Suprapubic skin (tissue), 3 donors: ENCODE measurements at regions not wholly inside any gene's neighbourhood (a gene's known extent, or its start where the extent isn't known, plus 50 kb on each side); places are given as distances from the start of the nearest gene placed in this dataset.

Experiments
- EP300 ChIP-seq: sonication (generic); formaldehyde crosslinking; IDR thresholded peaks from one replicate; pipeline ENCODE4 v1.6.1; 2017; ENCODE audit warnings: antibody characterized with exemption
- POLR2A ChIP-seq, 2 donors: fragments of 450-650 bp; IDR thresholded peaks; one replicate each; pipeline ENCODE4 v1.6.1; 2017; ENCODE audit warnings: antibody characterized with exemption in 2 of 2, mild to moderate bottlenecking in 2 of 2, moderate library complexity in 2 of 2
- TF ChIP-seq, protein P1 (sequence below), 2 donors: fragments of 200-600 bp in 1 of 2; fragments of 450-650 bp in 1 of 2; sonication (generic) in 1 of 2; IDR thresholded peaks; one replicate each; pipeline ENCODE4 v1.5.1; 2016 to 2019; ENCODE audit warnings: antibody characterized with exemption in 2 of 2, mild to moderate bottlenecking in 1 of 2, moderate library complexity in 1 of 2

DNA sequence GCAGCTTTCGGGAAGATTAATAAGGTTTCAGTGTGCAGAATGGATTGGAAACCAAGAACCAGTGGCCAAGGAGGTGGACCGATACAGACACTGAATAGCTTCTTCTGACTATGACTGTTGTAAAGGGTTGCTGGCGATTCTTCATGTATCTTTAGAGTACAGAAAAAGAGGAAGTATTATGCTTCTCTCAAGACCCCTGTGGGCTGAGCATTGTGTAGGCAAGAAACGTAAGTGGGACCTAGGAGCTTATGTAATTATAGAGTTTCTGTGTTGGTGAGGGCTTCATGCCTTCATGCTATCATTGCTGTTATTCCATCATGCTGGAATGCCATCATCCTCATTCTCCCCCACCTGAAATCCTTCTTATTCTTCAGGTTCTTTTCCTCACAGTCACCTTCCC, 105.4 kb upstream of the AKIRIN2 start:
- TF ChIP-seq, protein P1, sequence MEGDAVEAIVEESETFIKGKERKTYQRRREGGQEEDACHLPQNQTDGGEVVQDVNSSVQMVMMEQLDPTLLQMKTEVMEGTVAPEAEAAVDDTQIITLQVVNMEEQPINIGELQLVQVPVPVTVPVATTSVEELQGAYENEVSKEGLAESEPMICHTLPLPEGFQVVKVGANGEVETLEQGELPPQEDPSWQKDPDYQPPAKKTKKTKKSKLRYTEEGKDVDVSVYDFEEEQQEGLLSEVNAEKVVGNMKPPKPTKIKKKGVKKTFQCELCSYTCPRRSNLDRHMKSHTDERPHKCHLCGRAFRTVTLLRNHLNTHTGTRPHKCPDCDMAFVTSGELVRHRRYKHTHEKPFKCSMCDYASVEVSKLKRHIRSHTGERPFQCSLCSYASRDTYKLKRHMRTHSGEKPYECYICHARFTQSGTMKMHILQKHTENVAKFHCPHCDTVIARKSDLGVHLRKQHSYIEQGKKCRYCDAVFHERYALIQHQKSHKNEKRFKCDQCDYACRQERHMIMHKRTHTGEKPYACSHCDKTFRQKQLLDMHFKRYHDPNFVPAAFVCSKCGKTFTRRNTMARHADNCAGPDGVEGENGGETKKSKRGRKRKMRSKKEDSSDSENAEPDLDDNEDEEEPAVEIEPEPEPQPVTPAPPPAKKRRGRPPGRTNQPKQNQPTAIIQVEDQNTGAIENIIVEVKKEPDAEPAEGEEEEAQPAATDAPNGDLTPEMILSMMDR (IDR thresholded peaks at IDR 0.05) = no peak
- TF ChIP-seq POLR2A (IDR thresholded peaks at IDR 0.05) (no peak), EP300 (no peak)
